IMR-90 (cell line): ENCODE measurements at regions not wholly inside any gene's neighbourhood (a gene's known extent, or its start where the extent isn't known, plus 50 kb on each side); places are given as distances from the start of the nearest gene placed in this dataset.

Source experiments
- ATAC-seq: fragments of 200-7000 bp; cut with Tn5 transposase; 2 replicates; pipeline ENCODE4 v1.9.1; 2020; ENCODE audit warnings: low read depth, mild to moderate bottlenecking, moderate library complexity
- BruUV-seq: library from RNA; stranded (reverse); fragments of 400-500 nt; replicated peaks from 2 replicates; lab custom pipeline; 2021; lab: Mats Ljungman, UMichigan
- CTCF ChIA-PET: fragments of 300-600 bp; formaldehyde crosslinking; extraction: SDS; loops from one replicate; lab custom pipeline; 2021; ENCODE audit warnings: antibody characterized with exemption; lab: Yijun Ruan, JAX
- POLR2A ChIA-PET: fragments of 300-600 bp; sonication (Branson Sonifier 250); formaldehyde crosslinking; loops from one replicate; lab custom pipeline; 2022; ENCODE audit warnings: antibody characterized with exemption; ENCODE audit not compliant: unreplicated experiment; lab: Charles Lee
- DNase-seq: peaks from one replicate; pipeline ENCODE4 v3.0.0; 2013
- H2AFZ ChIP-seq: replicated peaks from 2 replicates; pipeline ENCODE3; 2013; ENCODE audit warnings: low read length, mild to moderate bottlenecking; ENCODE audit not compliant: poor library complexity
- H2AK5ac ChIP-seq: 2 replicates; pipeline ENCODE4 v1.6.1; 2013; ENCODE audit warnings: low read depth, low read length, inconsistent platforms
- H2AK9ac ChIP-seq: replicated peaks from 2 replicates; pipeline ENCODE3; 2013; ENCODE audit warnings: mild to moderate bottlenecking, low read depth, low read length, moderate library complexity; ENCODE audit not compliant: poor library complexity
- H2BK120ac ChIP-seq: 2 replicates; pipeline ENCODE4 v1.6.1; 2013; ENCODE audit warnings: low read depth, low read length, inconsistent platforms
- H2BK15ac ChIP-seq: 3 replicates; pipeline ENCODE4 v1.6.1; 2013; ENCODE audit warnings: low read depth, low read length, inconsistent platforms
- H2BK20ac ChIP-seq: 2 replicates; pipeline ENCODE4 v1.6.1; 2013; ENCODE audit warnings: low read depth, mild to moderate bottlenecking, inconsistent platforms, low read length, moderate library complexity
- H2BK5ac ChIP-seq: 2 replicates; pipeline ENCODE4 v1.6.1; 2013; ENCODE audit warnings: mild to moderate bottlenecking, low read depth, low read length, inconsistent platforms; ENCODE audit not compliant: poor library complexity, severe bottlenecking
- H3K14ac ChIP-seq: replicated peaks from 2 replicates; pipeline ENCODE4 v1.6.1; 2013; ENCODE audit warnings: low read depth, low read length, inconsistent platforms
- H3K18ac ChIP-seq: 2 replicates; pipeline ENCODE4 v1.6.1; 2013; ENCODE audit warnings: low read depth, low read length, control low read depth
- H3K23ac ChIP-seq: 2 replicates; pipeline ENCODE4 v1.6.1; 2013; ENCODE audit warnings: low read depth, low read length, inconsistent platforms
- H3K27ac ChIP-seq: 2 replicates; pipeline ENCODE4 v1.5.1; 2013; ENCODE audit warnings: mild to moderate bottlenecking, control low read depth, low read length; ENCODE audit not compliant: insufficient read depth
- H3K27me3 ChIP-seq: 2 replicates; pipeline ENCODE4 v1.6.1; 2013; ENCODE audit warnings: low read length; ENCODE audit not compliant: control insufficient read depth, insufficient read depth
- H3K36me3 ChIP-seq: 2 replicates; pipeline ENCODE4 v1.6.1; 2013; ENCODE audit warnings: low read length, mixed read lengths; ENCODE audit not compliant: control insufficient read depth, insufficient read depth
- H3K4ac ChIP-seq: 2 replicates; pipeline ENCODE4 v1.6.1; 2013; ENCODE audit warnings: low read depth, low read length, inconsistent platforms
- H3K4me1 ChIP-seq: 2 replicates; pipeline ENCODE4 v1.6.1; 2013; ENCODE audit warnings: low read length, mixed read lengths; ENCODE audit not compliant: control insufficient read depth, insufficient read depth
- H3K4me2 ChIP-seq: 2 replicates; pipeline ENCODE4 v1.6.1; 2013; ENCODE audit warnings: low read depth, mild to moderate bottlenecking, control low read depth, low read length, moderate library complexity
- H3K4me3 ChIP-seq: 2 replicates; pipeline ENCODE4 v1.5.1; 2013; ENCODE audit warnings: low read depth, mild to moderate bottlenecking, control low read depth, low read length, moderate library complexity; ENCODE audit not compliant: insufficient read depth
- H3K56ac ChIP-seq: 2 replicates; pipeline ENCODE4 v1.6.1; 2013; ENCODE audit warnings: low read length, inconsistent platforms; ENCODE audit not compliant: insufficient read depth; ENCODE audit errors: extremely low read depth
- H3K79me1 ChIP-seq, 2 experiments: 2 replicates each; pipeline ENCODE4 v1.6.1; 2013; ENCODE audit warnings: low read length in 2 of 2, inconsistent platforms in 1 of 2, low read depth in 1 of 2
- H3K9ac ChIP-seq: 2 replicates; pipeline ENCODE4 v1.6.1; 2013; ENCODE audit warnings: low read depth, low read length, control low read depth
- H3K9me1 ChIP-seq: 2 replicates; pipeline ENCODE4 v1.6.1; 2013; ENCODE audit warnings: low read length, inconsistent platforms; ENCODE audit not compliant: insufficient read depth
- H3K9me3 ChIP-seq: 2 replicates; pipeline ENCODE4 v1.6.1; 2013; ENCODE audit warnings: low read length; ENCODE audit not compliant: control insufficient read depth, insufficient read depth
- H4K20me1 ChIP-seq: 2 replicates; pipeline ENCODE4 v1.6.1; 2013; ENCODE audit warnings: low read length, inconsistent platforms; ENCODE audit not compliant: insufficient read depth
- H4K5ac ChIP-seq: 2 replicates; pipeline ENCODE4 v1.6.1; 2013; ENCODE audit warnings: mild to moderate bottlenecking, low read depth, low read length, control low read depth
- H4K8ac ChIP-seq, 2 experiments: 2 replicates each; pipeline ENCODE4 v1.6.1; 2013; ENCODE audit warnings: low read depth in 2 of 2, low read length in 2 of 2, control low read depth in 1 of 2, inconsistent platforms in 1 of 2
- H4K91ac ChIP-seq: 2 replicates; pipeline ENCODE4 v1.6.1; 2013; ENCODE audit warnings: low read depth, low read length, inconsistent platforms; ENCODE audit not compliant: insufficient read depth
- CEBPB ChIP-seq: IDR thresholded peaks from 2 replicates; pipeline ENCODE4 v1.6.1; 2012; ENCODE audit warnings: low read depth, low read length, improper control_type of control experiment
- FOS ChIP-seq: fragments of 150-350 bp; IDR thresholded peaks from 2 replicates; pipeline ENCODE4 v1.6.1; 2016; ENCODE audit warnings: low read depth, low read length
- NFE2L2 ChIP-seq: fragments of 150-350 bp; IDR thresholded peaks from 2 replicates; pipeline ENCODE4 v1.6.1; 2016; ENCODE audit warnings: low read depth, mild to moderate bottlenecking, low read length
- RFX5 ChIP-seq: IDR thresholded peaks from 2 replicates; pipeline ENCODE4 v1.8.0; 2012; ENCODE audit warnings: low read depth, mild to moderate bottlenecking, low read length, moderate library complexity
- SMC3 ChIP-seq: fragments of 150-350 bp; IDR thresholded peaks from 2 replicates; pipeline ENCODE4 v1.6.1; 2016; ENCODE audit warnings: low read depth, mild to moderate bottlenecking, antibody characterized with exemption, low read length, moderate library complexity
- WGBS, 2 experiments: methylation state at CpG; one replicate each; pipeline versions ENCODE4 v1.1.5 to v1.1.7; 2013; ENCODE audit warnings: missing lambda C conversion rate in 2 of 2; ENCODE audit not compliant: insufficient read length in 1 of 2; ENCODE audit errors: extremely low coverage in 2 of 2; 5-methylcytosine and 5-hydroxymethylcytosine counted together
- dilution Hi-C: fragments of 300-500 bp; cut with HindIII; formaldehyde crosslinking; loops from one replicate; pipeline ENCODE4 v1.14.3; 2018; ENCODE audit warnings: low sequenced_read_pairs; ENCODE audit not compliant: unreplicated experiment
- in situ Hi-C: fragments of 300-500 bp; cut with MboI; formaldehyde crosslinking; loops from 3 replicates; pipeline ENCODE4 v1.14.3; 2019; ENCODE audit warnings: low sequenced_read_pairs, inconsistent platforms, mixed read lengths
- intact Hi-C: fragments of 100-400 bp; cut with micrococcal nuclease; formaldehyde crosslinking; loops from 2 replicates; pipeline ENCODE4 v1.10.0; 2022
- TF ChIP-seq, protein P1 (sequence below): fragments of 150-350 bp; IDR thresholded peaks from 2 replicates; pipeline ENCODE4 v1.6.1; 2016; ENCODE audit warnings: low read depth, mild to moderate bottlenecking, low read length, moderate library complexity, borderline replicate concordance
- TF ChIP-seq, protein P2 (sequence below): conservative IDR thresholded peaks from 2 replicates; pipeline ENCODE4 v1.5.1; 2012; ENCODE audit warnings: mild to moderate bottlenecking, low read depth, low read length, improper control_type of control experiment
- TF ChIP-seq, protein P3 (sequence below): fragments of 150-350 bp; IDR thresholded peaks from 2 replicates; pipeline ENCODE4 v1.6.1; 2017; ENCODE audit warnings: mild to moderate bottlenecking, antibody characterized with exemption, low read length, low read depth

DNA sequence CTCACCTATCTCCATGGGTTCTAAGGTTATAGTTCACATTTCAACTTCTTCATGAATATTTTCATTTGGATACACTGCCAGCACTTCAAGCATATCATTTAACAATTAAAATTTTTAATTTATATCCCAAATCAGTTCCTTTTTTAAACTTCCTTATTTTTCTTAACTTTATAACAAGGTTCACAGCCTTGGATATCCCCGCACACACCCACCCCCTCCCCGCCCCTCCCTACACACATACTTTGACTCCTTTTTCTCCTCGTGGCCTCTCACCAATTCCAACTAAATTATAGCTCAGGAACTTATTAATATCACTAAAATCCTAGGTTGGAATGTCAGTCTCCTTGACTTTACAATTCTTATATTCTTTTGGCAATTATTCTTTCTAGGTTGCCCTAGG lies 163.6 kb upstream of the SETBP1 start:
- Histone ChIP-seq H3K4ac (no peak overlapping the region), H3K18ac (no peak overlapping the region), H2AK9ac (no peak overlapping the region), H3K4me2 (no peak overlapping the region), H4K5ac (no peak overlapping the region), H3K79me1 (no peaks in the 10 kb centered on the region), H4K20me1 (no peaks in the 10 kb centered on the region), H3K27ac (no peak overlapping the region), H3K14ac (no peak overlapping the region), H2BK5ac (no peak overlapping the region), H2BK15ac (no peak overlapping the region), H2BK20ac (no peak overlapping the region), H2AK5ac (no peak overlapping the region), H3K9me1 (no peaks in the 10 kb centered on the region), H3K27me3 (no peaks in the 10 kb centered on the region), H3K9ac (no peak overlapping the region), H2BK120ac (no peak overlapping the region), H3K36me3 (no peaks in the 10 kb centered on the region), H4K91ac (no peak overlapping the region), H2AFZ (no peak overlapping the region), H3K56ac (no peak overlapping the region), H3K4me1 (no peaks in the 10 kb centered on the region), H3K4me3 (no peak overlapping the region), H3K23ac (no peak overlapping the region), H3K9me3 (no peaks in the 10 kb centered on the region), H4K8ac (no peak overlapping the region)
- TF ChIP-seq FOS (no peak), SMC3 (no peak), RFX5 (no peak), CEBPB (no peak), NFE2L2 (no peak)
- TF ChIP-seq, protein P1, sequence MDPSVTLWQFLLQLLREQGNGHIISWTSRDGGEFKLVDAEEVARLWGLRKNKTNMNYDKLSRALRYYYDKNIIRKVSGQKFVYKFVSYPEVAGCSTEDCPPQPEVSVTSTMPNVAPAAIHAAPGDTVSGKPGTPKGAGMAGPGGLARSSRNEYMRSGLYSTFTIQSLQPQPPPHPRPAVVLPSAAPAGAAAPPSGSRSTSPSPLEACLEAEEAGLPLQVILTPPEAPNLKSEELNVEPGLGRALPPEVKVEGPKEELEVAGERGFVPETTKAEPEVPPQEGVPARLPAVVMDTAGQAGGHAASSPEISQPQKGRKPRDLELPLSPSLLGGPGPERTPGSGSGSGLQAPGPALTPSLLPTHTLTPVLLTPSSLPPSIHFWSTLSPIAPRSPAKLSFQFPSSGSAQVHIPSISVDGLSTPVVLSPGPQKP: no peak
- TF ChIP-seq, protein P2, sequence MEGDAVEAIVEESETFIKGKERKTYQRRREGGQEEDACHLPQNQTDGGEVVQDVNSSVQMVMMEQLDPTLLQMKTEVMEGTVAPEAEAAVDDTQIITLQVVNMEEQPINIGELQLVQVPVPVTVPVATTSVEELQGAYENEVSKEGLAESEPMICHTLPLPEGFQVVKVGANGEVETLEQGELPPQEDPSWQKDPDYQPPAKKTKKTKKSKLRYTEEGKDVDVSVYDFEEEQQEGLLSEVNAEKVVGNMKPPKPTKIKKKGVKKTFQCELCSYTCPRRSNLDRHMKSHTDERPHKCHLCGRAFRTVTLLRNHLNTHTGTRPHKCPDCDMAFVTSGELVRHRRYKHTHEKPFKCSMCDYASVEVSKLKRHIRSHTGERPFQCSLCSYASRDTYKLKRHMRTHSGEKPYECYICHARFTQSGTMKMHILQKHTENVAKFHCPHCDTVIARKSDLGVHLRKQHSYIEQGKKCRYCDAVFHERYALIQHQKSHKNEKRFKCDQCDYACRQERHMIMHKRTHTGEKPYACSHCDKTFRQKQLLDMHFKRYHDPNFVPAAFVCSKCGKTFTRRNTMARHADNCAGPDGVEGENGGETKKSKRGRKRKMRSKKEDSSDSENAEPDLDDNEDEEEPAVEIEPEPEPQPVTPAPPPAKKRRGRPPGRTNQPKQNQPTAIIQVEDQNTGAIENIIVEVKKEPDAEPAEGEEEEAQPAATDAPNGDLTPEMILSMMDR: no peak
- TF ChIP-seq, protein P3, sequence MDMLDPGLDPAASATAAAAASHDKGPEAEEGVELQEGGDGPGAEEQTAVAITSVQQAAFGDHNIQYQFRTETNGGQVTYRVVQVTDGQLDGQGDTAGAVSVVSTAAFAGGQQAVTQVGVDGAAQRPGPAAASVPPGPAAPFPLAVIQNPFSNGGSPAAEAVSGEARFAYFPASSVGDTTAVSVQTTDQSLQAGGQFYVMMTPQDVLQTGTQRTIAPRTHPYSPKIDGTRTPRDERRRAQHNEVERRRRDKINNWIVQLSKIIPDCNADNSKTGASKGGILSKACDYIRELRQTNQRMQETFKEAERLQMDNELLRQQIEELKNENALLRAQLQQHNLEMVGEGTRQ: no peak
- dilution Hi-C loops: no loop called here
- POLR2A ChIA-PET: no interaction called here
- intact Hi-C loops: no loop called here
- no TSS peak for BruUV-seq
- in situ Hi-C loops: no loop called here
- ATAC-seq (no peak), DNase-seq (no peak)
- CTCF ChIA-PET: no interaction called here
- no CpG with 5 or more reads among the region's 3 CpGs for WGBS, 2 experiments
